GM19455 (cell line): ENCODE measurements at regions not wholly inside any gene's neighbourhood (a gene's known extent, or its start where the extent isn't known, plus 50 kb on each side); places are given as distances from the start of the nearest gene placed in this dataset.
A peak's percentile ranks its signal among the peaks of the same experiment; 100 is the strongest.
"Not testable (repeated sequence)": the region's sequence is repeated elsewhere in the genome, so short reads cannot be mapped to it uniquely, and the experiment has no call there.

Experiments used
- ATAC-seq: cut with Tn5 transposase; IDR thresholded peaks from one replicate; pipeline ENCODE4 v1.9.1; 2021; ENCODE audit not compliant: unreplicated experiment

- ATAC-seq: not testable (repeated sequence)
These were observed 150.2 kb upstream of the FBXL17 start for GRCh38 chr5:108532129-108532445.

GRCh38 chr5:108531367-108532128, 149.7 kb upstream of the FBXL17 start:
- no peak for ATAC-seq

GRCh38 chr5:108530706-108531105, 148.8 kb upstream of the FBXL17 start:
- ATAC-seq: no peak

GRCh38 chr5:108529381-108529780, 147.5 kb upstream of the FBXL17 start:
- ATAC-seq: no peak

GRCh38 chr5:108528655-108529054, 146.8 kb upstream of the FBXL17 start:
- ATAC-seq: no peak

GRCh38 chr5:108524564-108524963, 142.7 kb upstream of the FBXL17 start:
- no peak for ATAC-seq

GRCh38 chr5:108523360-108523759, 141.5 kb upstream of the FBXL17 start:
- ATAC-seq: no peak

- peak; percentile 59 for ATAC-seq
These were observed 140.1 kb upstream of the FBXL17 start for GRCh38 chr5:108521841-108522506.

GRCh38 chr5:108521011-108521700, 139.3 kb upstream of the FBXL17 start:
- ATAC-seq: peak; percentile 88

- ATAC-seq: no peak
These were observed 134.9 kb upstream of the FBXL17 start for GRCh38 chr5:108516785-108517184.

- ATAC-seq: no peak
These were observed 133.7 kb upstream of the FBXL17 start for GRCh38 chr5:108515517-108516105.

GRCh38 chr5:108508979-108509378, 127.1 kb upstream of the FBXL17 start:
- ATAC-seq: no peak

- no peak for ATAC-seq
These were observed 125.7 kb upstream of the FBXL17 start for GRCh38 chr5:108507631-108508030.

GRCh38 chr5:108505608-108506007, 123.7 kb upstream of the FBXL17 start:
- no peak for ATAC-seq

GRCh38 chr5:108504974-108505373, 123.1 kb upstream of the FBXL17 start:
- ATAC-seq: no peak

- no peak for ATAC-seq
These were observed 122.1 kb upstream of the FBXL17 start for GRCh38 chr5:108503986-108504385.

- ATAC-seq: not testable (repeated sequence)
These were observed 113.7 kb upstream of the FBXL17 start for GRCh38 chr5:108495615-108496014.

GRCh38 chr5:108487951-108488350, 106.1 kb upstream of the FBXL17 start:
- no peak for ATAC-seq

GRCh38 chr5:108484035-108484434, 102.1 kb upstream of the FBXL17 start:
- ATAC-seq: no peak

- no peak for ATAC-seq
These were observed 99.5 kb upstream of the FBXL17 start for GRCh38 chr5:108481355-108481931.

- ATAC-seq: no peak
These were observed 90.3 kb upstream of the FBXL17 start for GRCh38 chr5:108472237-108472636.
